HCT116 (cell line): ENCODE measurements at regions not wholly inside any gene's neighbourhood (a gene's known extent, or its start where the extent isn't known, plus 50 kb on each side); places are given as distances from the start of the nearest gene placed in this dataset.

ENCODE experiments used
- EZH2 ChIP-seq: fragments of 200-600 bp; sonication (generic); IDR thresholded peaks from 2 replicates; pipeline ENCODE4 v1.6.1; 2017; ENCODE audit warnings: antibody characterized with exemption, mixed run types
- EZH2phosphoT487 ChIP-seq: fragments of 200-600 bp; IDR thresholded peaks from 2 replicates; pipeline ENCODE4 v1.6.1; 2018; ENCODE audit warnings: antibody characterized with exemption, borderline replicate concordance
- POLR2A ChIP-seq: IDR thresholded peaks from 2 replicates; pipeline ENCODE4 v1.7.0; 2011; ENCODE audit warnings: borderline replicate concordance; ENCODE audit not compliant: insufficient read depth, insufficient read length; ENCODE audit errors: extremely low read depth
- POLR2AphosphoS5 ChIP-seq: IDR thresholded peaks from 2 replicates; pipeline ENCODE4 v1.6.1; 2011; ENCODE audit warnings: mild to moderate bottlenecking, low read depth, low read length, moderate library complexity
- SP1 ChIP-seq: IDR thresholded peaks from 2 replicates; pipeline ENCODE4 v1.6.1; 2012; ENCODE audit warnings: low read depth
- YY1 ChIP-seq: IDR thresholded peaks from 2 replicates; pipeline ENCODE4 v1.6.1; 2011; ENCODE audit warnings: low read length, low read depth, moderate library complexity, mild to moderate bottlenecking; ENCODE audit not compliant: insufficient replicate concordance; ENCODE audit errors: extremely low read depth
- ZFX ChIP-seq: fragments of 450-650 bp; IDR thresholded peaks from 2 replicates; pipeline ENCODE4 v1.6.1; 2017
- ZNF274 ChIP-seq: fragments of 200-500 bp; sonication (Bioruptor generic); IDR thresholded peaks from 2 replicates; pipeline ENCODE4 v1.6.1; 2014; ENCODE audit warnings: mild to moderate bottlenecking, low read depth, low read length, inconsistent platforms
- TF ChIP-seq, protein P1 (sequence below), 3 experiments: fragments of 200-600 bp in 1 of 3; sonication (generic) in 1 of 3; IDR thresholded peaks in 2 of 3; conservative IDR thresholded peaks in 1 of 3; 2 replicates each; pipeline ENCODE4 v1.5.1; 2012 to 2017; ENCODE audit warnings: low read depth in 2 of 3, low read length in 2 of 3, antibody characterized with exemption in 1 of 3, borderline replicate concordance in 1 of 3, control low read depth in 1 of 3, mild to moderate bottlenecking in 1 of 3, mixed read lengths in 1 of 3, mixed run types in 1 of 3, moderate library complexity in 1 of 3; ENCODE audit not compliant: insufficient read depth in 1 of 3
- TF ChIP-seq, protein P2 (sequence below): IDR thresholded peaks from 2 replicates; pipeline ENCODE4 v1.6.1; 2012; ENCODE audit warnings: low read depth
- TF ChIP-seq, protein P3 (sequence below): IDR thresholded peaks from 2 replicates; pipeline ENCODE4 v1.6.1; 2012

DNA sequence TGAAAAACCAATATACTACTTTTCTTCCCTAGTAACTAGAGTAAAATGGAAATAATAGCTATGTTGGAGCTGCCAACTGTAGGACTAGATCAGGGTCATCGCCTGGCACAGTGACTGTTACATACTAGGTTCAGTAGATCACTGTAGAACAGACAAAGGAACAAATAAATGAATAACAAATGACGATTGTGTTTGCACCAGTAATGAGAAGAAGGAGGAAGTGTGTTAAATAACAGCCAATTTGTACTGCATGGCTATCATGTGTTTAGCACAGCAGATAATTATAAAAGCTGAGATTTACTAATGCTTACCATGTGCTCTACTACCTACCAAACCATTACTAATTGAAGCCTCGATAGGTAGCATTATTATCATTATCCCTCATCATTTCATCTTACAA lies 85.3 kb upstream of the FXR1 start:
- TF ChIP-seq, protein P1, sequence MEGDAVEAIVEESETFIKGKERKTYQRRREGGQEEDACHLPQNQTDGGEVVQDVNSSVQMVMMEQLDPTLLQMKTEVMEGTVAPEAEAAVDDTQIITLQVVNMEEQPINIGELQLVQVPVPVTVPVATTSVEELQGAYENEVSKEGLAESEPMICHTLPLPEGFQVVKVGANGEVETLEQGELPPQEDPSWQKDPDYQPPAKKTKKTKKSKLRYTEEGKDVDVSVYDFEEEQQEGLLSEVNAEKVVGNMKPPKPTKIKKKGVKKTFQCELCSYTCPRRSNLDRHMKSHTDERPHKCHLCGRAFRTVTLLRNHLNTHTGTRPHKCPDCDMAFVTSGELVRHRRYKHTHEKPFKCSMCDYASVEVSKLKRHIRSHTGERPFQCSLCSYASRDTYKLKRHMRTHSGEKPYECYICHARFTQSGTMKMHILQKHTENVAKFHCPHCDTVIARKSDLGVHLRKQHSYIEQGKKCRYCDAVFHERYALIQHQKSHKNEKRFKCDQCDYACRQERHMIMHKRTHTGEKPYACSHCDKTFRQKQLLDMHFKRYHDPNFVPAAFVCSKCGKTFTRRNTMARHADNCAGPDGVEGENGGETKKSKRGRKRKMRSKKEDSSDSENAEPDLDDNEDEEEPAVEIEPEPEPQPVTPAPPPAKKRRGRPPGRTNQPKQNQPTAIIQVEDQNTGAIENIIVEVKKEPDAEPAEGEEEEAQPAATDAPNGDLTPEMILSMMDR (IDR thresholded peaks at IDR 0.05 in 2 of 3, conservative IDR thresholded peaks at IDR 0.05 in 1 of 3; ENCODE audit: borderline replicate concordance in 1 of 3, insufficient read depth in 1 of 3, low read depth in 2 of 3, low read length in 2 of 3), result no peak
- TF ChIP-seq ZFX, result no peak
- TF ChIP-seq POLR2A, result no peak
- no peak for TF ChIP-seq POLR2AphosphoS5
- TF ChIP-seq, protein P2, sequence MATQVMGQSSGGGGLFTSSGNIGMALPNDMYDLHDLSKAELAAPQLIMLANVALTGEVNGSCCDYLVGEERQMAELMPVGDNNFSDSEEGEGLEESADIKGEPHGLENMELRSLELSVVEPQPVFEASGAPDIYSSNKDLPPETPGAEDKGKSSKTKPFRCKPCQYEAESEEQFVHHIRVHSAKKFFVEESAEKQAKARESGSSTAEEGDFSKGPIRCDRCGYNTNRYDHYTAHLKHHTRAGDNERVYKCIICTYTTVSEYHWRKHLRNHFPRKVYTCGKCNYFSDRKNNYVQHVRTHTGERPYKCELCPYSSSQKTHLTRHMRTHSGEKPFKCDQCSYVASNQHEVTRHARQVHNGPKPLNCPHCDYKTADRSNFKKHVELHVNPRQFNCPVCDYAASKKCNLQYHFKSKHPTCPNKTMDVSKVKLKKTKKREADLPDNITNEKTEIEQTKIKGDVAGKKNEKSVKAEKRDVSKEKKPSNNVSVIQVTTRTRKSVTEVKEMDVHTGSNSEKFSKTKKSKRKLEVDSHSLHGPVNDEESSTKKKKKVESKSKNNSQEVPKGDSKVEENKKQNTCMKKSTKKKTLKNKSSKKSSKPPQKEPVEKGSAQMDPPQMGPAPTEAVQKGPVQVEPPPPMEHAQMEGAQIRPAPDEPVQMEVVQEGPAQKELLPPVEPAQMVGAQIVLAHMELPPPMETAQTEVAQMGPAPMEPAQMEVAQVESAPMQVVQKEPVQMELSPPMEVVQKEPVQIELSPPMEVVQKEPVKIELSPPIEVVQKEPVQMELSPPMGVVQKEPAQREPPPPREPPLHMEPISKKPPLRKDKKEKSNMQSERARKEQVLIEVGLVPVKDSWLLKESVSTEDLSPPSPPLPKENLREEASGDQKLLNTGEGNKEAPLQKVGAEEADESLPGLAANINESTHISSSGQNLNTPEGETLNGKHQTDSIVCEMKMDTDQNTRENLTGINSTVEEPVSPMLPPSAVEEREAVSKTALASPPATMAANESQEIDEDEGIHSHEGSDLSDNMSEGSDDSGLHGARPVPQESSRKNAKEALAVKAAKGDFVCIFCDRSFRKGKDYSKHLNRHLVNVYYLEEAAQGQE, result no peak
- no peak for TF ChIP-seq ZNF274
- TF ChIP-seq EZH2, result no peak
- no peak for TF ChIP-seq SP1
- no peak for TF ChIP-seq YY1
- no peak for TF ChIP-seq EZH2phosphoT487
- TF ChIP-seq, protein P3, sequence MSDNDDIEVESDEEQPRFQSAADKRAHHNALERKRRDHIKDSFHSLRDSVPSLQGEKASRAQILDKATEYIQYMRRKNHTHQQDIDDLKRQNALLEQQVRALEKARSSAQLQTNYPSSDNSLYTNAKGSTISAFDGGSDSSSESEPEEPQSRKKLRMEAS, result no peak
